OCI-LY3 (cell line): ENCODE measurements at regions not wholly inside any gene's neighbourhood (a gene's known extent, or its start where the extent isn't known, plus 50 kb on each side); places are given as distances from the start of the nearest gene placed in this dataset.

Experiments used
- EZH2phosphoT487 ChIP-seq: fragments of 200-600 bp; shearing (Covaris generic); IDR thresholded peaks from 2 replicates; pipeline ENCODE4 v1.6.1; 2018; ENCODE audit warnings: antibody characterized with exemption, mixed run types, low read depth
- TF ChIP-seq, protein P1 (sequence below): fragments of 200-600, 300-600 bp; sonication (generic); IDR thresholded peaks from 2 replicates; pipeline ENCODE4 v1.5.1; 2014; ENCODE audit warnings: antibody characterized with exemption, low read length, low read depth

GRCh38 chr5:3778000-3778550 is 182.4 kb downstream of the IRX1 start:
- TF ChIP-seq, protein P1, sequence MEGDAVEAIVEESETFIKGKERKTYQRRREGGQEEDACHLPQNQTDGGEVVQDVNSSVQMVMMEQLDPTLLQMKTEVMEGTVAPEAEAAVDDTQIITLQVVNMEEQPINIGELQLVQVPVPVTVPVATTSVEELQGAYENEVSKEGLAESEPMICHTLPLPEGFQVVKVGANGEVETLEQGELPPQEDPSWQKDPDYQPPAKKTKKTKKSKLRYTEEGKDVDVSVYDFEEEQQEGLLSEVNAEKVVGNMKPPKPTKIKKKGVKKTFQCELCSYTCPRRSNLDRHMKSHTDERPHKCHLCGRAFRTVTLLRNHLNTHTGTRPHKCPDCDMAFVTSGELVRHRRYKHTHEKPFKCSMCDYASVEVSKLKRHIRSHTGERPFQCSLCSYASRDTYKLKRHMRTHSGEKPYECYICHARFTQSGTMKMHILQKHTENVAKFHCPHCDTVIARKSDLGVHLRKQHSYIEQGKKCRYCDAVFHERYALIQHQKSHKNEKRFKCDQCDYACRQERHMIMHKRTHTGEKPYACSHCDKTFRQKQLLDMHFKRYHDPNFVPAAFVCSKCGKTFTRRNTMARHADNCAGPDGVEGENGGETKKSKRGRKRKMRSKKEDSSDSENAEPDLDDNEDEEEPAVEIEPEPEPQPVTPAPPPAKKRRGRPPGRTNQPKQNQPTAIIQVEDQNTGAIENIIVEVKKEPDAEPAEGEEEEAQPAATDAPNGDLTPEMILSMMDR: no peak
- no peak for TF ChIP-seq EZH2phosphoT487
